DOHH2 (cell line): ENCODE measurements at regions not wholly inside any gene's neighbourhood (a gene's known extent, or its start where the extent isn't known, plus 50 kb on each side); places are given as distances from the start of the nearest gene placed in this dataset.

Experiments used
- CTCF ChIP-seq: fragments of 200-600 bp; sonication (generic); IDR thresholded peaks from one replicate; pipeline ENCODE4 v1.5.1; 2014; ENCODE audit warnings: antibody characterized with exemption, mild to moderate bottlenecking, low read depth, low read length; ENCODE audit not compliant: poor library complexity, severe bottlenecking
- EZH2phosphoT487 ChIP-seq: fragments of 200-600 bp; sonication (generic); IDR thresholded peaks from 2 replicates; pipeline ENCODE4 v1.6.1; 2017; ENCODE audit warnings: borderline replicate concordance, mild to moderate bottlenecking, antibody characterized with exemption, low read length, moderate library complexity, mixed read lengths

DNA sequence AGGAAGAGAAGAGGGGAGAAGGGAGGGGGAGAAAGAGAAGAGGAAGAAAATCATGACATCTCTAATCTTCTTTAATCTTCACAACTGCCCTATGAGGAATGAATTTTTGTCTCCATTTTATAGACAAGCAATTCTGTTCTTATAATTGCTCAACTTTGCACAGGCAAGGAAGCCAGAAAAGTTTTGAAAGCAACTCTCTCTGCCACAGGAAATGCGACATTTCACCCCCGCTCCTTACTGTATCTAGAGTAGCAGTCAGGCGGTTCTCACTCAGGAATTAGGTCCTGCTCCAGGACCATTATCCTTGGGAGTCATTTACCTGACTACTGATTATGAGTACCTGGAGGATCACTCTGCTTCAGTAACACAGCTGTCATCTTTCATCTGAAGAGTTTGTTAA, 69.2 kb upstream of the FAM9A start:
- TF ChIP-seq CTCF (no peak), EZH2phosphoT487 (no peak)
